HG03378 (cell line): ENCODE measurements at regions not wholly inside any gene's neighbourhood (a gene's known extent, or its start where the extent isn't known, plus 50 kb on each side); places are given as distances from the start of the nearest gene placed in this dataset.

Experiments used
- ATAC-seq: cut with Tn5 transposase; IDR thresholded peaks from one replicate; pipeline ENCODE4 v1.9.1; 2021; ENCODE audit warnings: mild to moderate bottlenecking, moderate library complexity; ENCODE audit not compliant: unreplicated experiment

- no peak for ATAC-seq
Observed at GRCh38 chr3:152185891-152186630, 82.7 kb upstream of the MBNL1 start.

GRCh38 chr3:152190636-152191183 is 78.0 kb upstream of the MBNL1 start:
- no peak for ATAC-seq

- ATAC-seq = no peak
Observed at GRCh38 chr3:152192050-152192449, 76.7 kb upstream of the MBNL1 start.

- no peak for ATAC-seq
Observed at GRCh38 chr3:152192936-152193672, 75.6 kb upstream of the MBNL1 start.

GRCh38 chr3:152193673-152194267 is 75.0 kb upstream of the MBNL1 start:
- peak; percentile 56 for ATAC-seq

GRCh38 chr3:152195206-152195605 is 73.5 kb upstream of the MBNL1 start:
- ATAC-seq = no peak

GRCh38 chr3:152196782-152197181 is 71.9 kb upstream of the MBNL1 start:
- peak; percentile 40 for ATAC-seq

GRCh38 chr3:152197451-152197850 is 71.3 kb upstream of the MBNL1 start:
- no peak for ATAC-seq

GRCh38 chr3:152197937-152198336 is 70.8 kb upstream of the MBNL1 start:
- ATAC-seq = peak; percentile 37

- ATAC-seq = no peak
Observed at GRCh38 chr3:152198665-152199064, 70.1 kb upstream of the MBNL1 start.

GRCh38 chr3:152199102-152199840 is 69.5 kb upstream of the MBNL1 start:
- ATAC-seq = peak; percentile 27

- no peak for ATAC-seq
Observed at GRCh38 chr3:152200476-152201420, 68.0 kb upstream of the MBNL1 start.

GRCh38 chr3:152202976-152203626 is 65.6 kb upstream of the MBNL1 start:
- ATAC-seq = peak; percentile 46

GRCh38 chr3:152203652-152204051 is 65.1 kb upstream of the MBNL1 start:
- ATAC-seq = no peak

GRCh38 chr3:152204218-152204617 is 64.5 kb upstream of the MBNL1 start:
- ATAC-seq = no peak

- peak; percentile 47 for ATAC-seq
Observed at GRCh38 chr3:152205097-152205593, 63.6 kb upstream of the MBNL1 start.

GRCh38 chr3:152206243-152206760 is 62.4 kb upstream of the MBNL1 start:
- ATAC-seq = no peak

GRCh38 chr3:152208439-152208838 is 60.3 kb upstream of the MBNL1 start:
- ATAC-seq = no peak

GRCh38 chr3:152209060-152209459 is 59.7 kb upstream of the MBNL1 start:
- no peak for ATAC-seq
